ENCODE measurements at regions not wholly inside any gene's neighbourhood (a gene's known extent, or its start where the extent isn't known, plus 50 kb on each side); places are given as distances from the start of the nearest gene placed in this dataset.
"Not testable (repeated sequence)": the region's sequence is repeated elsewhere in the genome, so short reads cannot be mapped to it uniquely, and the experiment has no call there.

GRCh38 chr20:48352042-48352441 is 475.8 kb downstream of the PREX1 start:
- no peak for DNase-seq

- DNase-seq, result no peak
These were observed 477.3 kb downstream of the PREX1 start for GRCh38 chr20:48350313-48350988.

GRCh38 chr20:48349656-48350055 is 478.1 kb downstream of the PREX1 start:
- no peak for DNase-seq

GRCh38 chr20:48348022-48348421 is 479.8 kb downstream of the PREX1 start:
- DNase-seq, result no peak

GRCh38 chr20:48342822-48343513 is 484.8 kb downstream of the PREX1 start:
- no peak for DNase-seq

GRCh38 chr20:48340883-48341281 is 486.9 kb downstream of the PREX1 start:
- DNase-seq, result no peak

GRCh38 chr20:48339986-48340882 is 487.6 kb downstream of the PREX1 start:
- no peak for DNase-seq

GRCh38 chr20:48339190-48339985 is 488.4 kb downstream of the PREX1 start:
- no peak for DNase-seq

GRCh38 chr20:48338717-48339116 is 489.1 kb downstream of the PREX1 start:
- no peak for DNase-seq

GRCh38 chr20:48336597-48336996 is 491.2 kb downstream of the PREX1 start:
- no peak for DNase-seq

GRCh38 chr20:48335308-48336050 is 492.3 kb downstream of the PREX1 start:
- DNase-seq, result no peak

- DNase-seq, result no peak
These were observed 494.1 kb downstream of the PREX1 start for GRCh38 chr20:48333707-48334106.

- DNase-seq, result no peak
These were observed 495.2 kb downstream of the PREX1 start for GRCh38 chr20:48332555-48332954.

GRCh38 chr20:48331518-48332286 is 496.1 kb downstream of the PREX1 start:
- DNase-seq, result no peak

- DNase-seq, result no peak
These were observed 497.8 kb downstream of the PREX1 start for GRCh38 chr20:48329676-48330664.

GRCh38 chr20:48329031-48329615 is 498.7 kb downstream of the PREX1 start:
- no peak for DNase-seq

GRCh38 chr20:48327848-48328247 is 500.0 kb downstream of the PREX1 start:
- DNase-seq, result not testable (repeated sequence)

GRCh38 chr20:48326868-48327267 is 500.9 kb downstream of the PREX1 start:
- DNase-seq, result no peak

GRCh38 chr20:48326434-48326691 is 501.4 kb downstream of the PREX1 start:
- no peak for DNase-seq
